ENCODE measurements at regions not wholly inside any gene's neighbourhood (a gene's known extent, or its start where the extent isn't known, plus 50 kb on each side); places are given as distances from the start of the nearest gene placed in this dataset.

- no peak for TF ChIP-seq POLR2A (IDR thresholded peaks at IDR 0.05; ENCODE audit: low read depth)
- TF ChIP-seq EP300 (IDR thresholded peaks at IDR 0.05): no peak
- no peak for TF ChIP-seq CTCF (IDR thresholded peaks at IDR 0.05)
Measured at GRCh38 chr10:105968666-105969065, 1195.8 kb downstream of the SORCS1 start.

Measured in esophagus muscularis mucosa (tissue), 4 donors.